Hepatocyte (in vitro differentiated cells): ENCODE measurements at regions not wholly inside any gene's neighbourhood (a gene's known extent, or its start where the extent isn't known, plus 50 kb on each side); places are given as distances from the start of the nearest gene placed in this dataset.

ENCODE experiments used
- DNase-seq: peaks from one replicate; pipeline ENCODE4 v3.0.0-alpha.2; 2016; ENCODE audit warnings: low spot score
- H2AFZ ChIP-seq: fragments of 200-600 bp; sonication (generic); 2 replicates; pipeline ENCODE4 v1.6.0; 2016; ENCODE audit warnings: antibody characterized with exemption, mild to moderate bottlenecking
- H3K27ac ChIP-seq: fragments of 200-600 bp; sonication (generic); 2 replicates; pipeline ENCODE4 v1.5.1; 2016; ENCODE audit warnings: mild to moderate bottlenecking
- H3K27me3 ChIP-seq: fragments of 200-600 bp; sonication (generic); 2 replicates; pipeline ENCODE4 v1.6.1; 2016
- H3K36me3 ChIP-seq: fragments of 200-600 bp; sonication (generic); replicated peaks from 2 replicates; pipeline ENCODE4 v1.5.1; 2016; ENCODE audit warnings: low read depth; ENCODE audit not compliant: insufficient read depth
- H3K4me1 ChIP-seq: fragments of 200-600 bp; sonication (generic); 2 replicates; pipeline ENCODE4 v1.5.1; 2016; ENCODE audit warnings: mild to moderate bottlenecking, moderate library complexity; ENCODE audit not compliant: insufficient read depth
- H3K4me2 ChIP-seq: fragments of 200-600 bp; sonication (generic); 2 replicates; pipeline ENCODE4 v1.6.0; 2016
- H3K4me3 ChIP-seq: fragments of 200-600 bp; sonication (generic); 2 replicates; pipeline ENCODE4 v1.5.1; 2016; ENCODE audit warnings: mild to moderate bottlenecking
- H3K79me2 ChIP-seq: fragments of 200-600 bp; sonication (generic); 2 replicates; pipeline ENCODE4 v1.6.0; 2017; ENCODE audit warnings: mild to moderate bottlenecking
- H3K9me2 ChIP-seq: fragments of 200-600 bp; sonication (generic); replicated peaks from 2 replicates; pipeline ENCODE4 v1.6.0; 2017; ENCODE audit warnings: mild to moderate bottlenecking; ENCODE audit not compliant: insufficient read depth
- H3K9me3 ChIP-seq: fragments of 200-600 bp; sonication (generic); 2 replicates; pipeline ENCODE4 v1.5.1; 2016; ENCODE audit warnings: low read depth, mild to moderate bottlenecking
- H4K20me1 ChIP-seq: fragments of 200-600 bp; sonication (generic); 2 replicates; pipeline ENCODE4 v1.6.0; 2016; ENCODE audit warnings: mild to moderate bottlenecking; ENCODE audit not compliant: insufficient read depth, poor library complexity, severe bottlenecking
- CTCF ChIP-seq: fragments of 200-600 bp; sonication (generic); IDR thresholded peaks from 2 replicates; pipeline ENCODE4 v1.5.1; 2016; ENCODE audit warnings: antibody characterized with exemption, mild to moderate bottlenecking; ENCODE audit not compliant: poor library complexity
- EZH2 ChIP-seq: fragments of 200-600 bp; sonication (generic); IDR thresholded peaks from 2 replicates; pipeline ENCODE4 v1.6.1; 2016; ENCODE audit warnings: antibody characterized with exemption, mild to moderate bottlenecking, borderline replicate concordance
- EZH2phosphoT487 ChIP-seq: fragments of 200-600 bp; sonication (generic); IDR thresholded peaks from one replicate; pipeline ENCODE4 v1.6.1; 2018; ENCODE audit warnings: antibody characterized with exemption, mild to moderate bottlenecking, low read depth, moderate library complexity; ENCODE audit not compliant: unreplicated experiment, severe bottlenecking
- WGBS: methylation state at CpG from one replicate; pipeline ENCODE4 v1.1.6; 2016; ENCODE audit warnings: low lambda C conversion rate; ENCODE audit errors: missing lambda C conversion rate; 5-methylcytosine and 5-hydroxymethylcytosine counted together

- no peaks in the 10 kb centered on the region for H3K79me2 ChIP-seq
- no peak for DNase-seq
- H3K9me3 ChIP-seq = no peaks in the 10 kb centered on the region
- peaks cover 5% of the 10 kb centered on the region for H3K4me1 ChIP-seq
- H4K20me1 ChIP-seq = no peaks in the 10 kb centered on the region
- H3K4me3 ChIP-seq = no peak overlapping the region
- no peak overlapping the region for H3K27ac ChIP-seq
- H3K36me3 ChIP-seq = no peaks in the 10 kb centered on the region
- H3K4me2 ChIP-seq = no peak overlapping the region
- TF ChIP-seq EZH2 (no peak), CTCF (no peak), EZH2phosphoT487 (no peak)
- H3K27me3 ChIP-seq = no peaks in the 10 kb centered on the region
- no peak overlapping the region for H2AFZ ChIP-seq
- no peaks in the 10 kb centered on the region for H3K9me2 ChIP-seq
Observed at GRCh38 chr3:74516019-74516418, 98.4 kb downstream of the CNTN3 start.

DNA sequence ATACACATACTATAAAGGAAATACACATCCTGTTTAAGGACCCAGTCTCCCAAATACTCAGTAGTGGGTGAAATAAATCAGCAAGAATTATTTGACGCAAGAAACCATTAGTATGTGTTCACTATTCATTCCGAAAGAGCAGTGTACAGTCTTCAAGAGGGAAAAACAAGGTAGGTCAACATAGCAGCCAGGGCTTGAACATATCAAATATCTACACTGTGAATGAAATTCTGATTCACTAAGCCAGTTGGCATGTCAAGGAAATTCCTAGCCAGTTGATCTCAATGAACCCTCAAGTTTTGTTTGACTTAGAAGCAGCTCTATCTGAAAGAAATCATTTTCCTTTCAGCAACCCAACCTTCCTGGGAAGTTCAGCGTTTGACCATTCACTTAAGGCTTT, 99.0 kb downstream of the CNTN3 start:
- Histone ChIP-seq H3K4me3 (no peak overlapping the region), H4K20me1 (no peaks in the 10 kb centered on the region), H3K4me1 (peaks cover 5% of the 10 kb centered on the region), H3K9me3 (no peaks in the 10 kb centered on the region), H3K79me2 (no peaks in the 10 kb centered on the region), H3K27me3 (no peaks in the 10 kb centered on the region), H3K9me2 (no peaks in the 10 kb centered on the region), H2AFZ (no peak overlapping the region), H3K4me2 (no peak overlapping the region), H3K27ac (no peak overlapping the region), H3K36me3 (no peaks in the 10 kb centered on the region)
- DNase-seq = no peak
- TF ChIP-seq EZH2 (no peak), CTCF (no peak), EZH2phosphoT487 (no peak)
- 93% methylated on average over 3 of the region's 3 CpGs for WGBS

DNA sequence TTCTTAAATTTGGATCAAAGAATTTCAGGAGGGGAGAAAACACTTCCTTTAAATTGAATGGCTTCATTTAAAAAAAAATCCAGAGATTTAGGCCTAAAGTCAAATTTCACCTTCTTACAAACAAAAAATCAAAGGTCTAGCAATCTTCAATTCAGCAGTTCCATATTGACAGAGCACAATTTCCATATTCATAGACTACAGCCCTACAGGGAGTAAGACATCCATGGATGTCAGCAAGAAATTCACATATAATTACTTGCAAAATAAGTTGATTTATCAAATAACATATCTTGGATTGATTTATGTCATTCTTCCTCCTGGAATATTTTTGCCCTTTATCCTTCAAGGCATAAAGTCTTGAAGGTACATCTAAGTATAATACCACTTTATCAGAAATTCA, 103.4 kb downstream of the CNTN3 start:
- Histone ChIP-seq H3K27me3 (no peaks in the 10 kb centered on the region), H3K4me3 (no peak overlapping the region), H3K4me2 (no peak overlapping the region), H3K4me1 (peaks cover 5% of the 10 kb centered on the region), H3K79me2 (no peaks in the 10 kb centered on the region), H3K36me3 (no peaks in the 10 kb centered on the region), H3K27ac (no peak overlapping the region), H3K9me2 (no peaks in the 10 kb centered on the region), H4K20me1 (no peaks in the 10 kb centered on the region), H3K9me3 (no peaks in the 10 kb centered on the region), H2AFZ (no peak overlapping the region)
- TF ChIP-seq EZH2phosphoT487 = no peak
- no peak for TF ChIP-seq EZH2
- no peak for TF ChIP-seq CTCF
- no peak for DNase-seq

- no peaks in the 10 kb centered on the region for H3K9me3 ChIP-seq
- H2AFZ ChIP-seq = no peak overlapping the region
- no peaks in the 10 kb centered on the region for H4K20me1 ChIP-seq
- no peak for TF ChIP-seq EZH2
- TF ChIP-seq EZH2phosphoT487 = no peak
- TF ChIP-seq CTCF = no peak
- no peaks in the 10 kb centered on the region for H3K9me2 ChIP-seq
- WGBS = 86% methylated on average over 5 of the region's 5 CpGs
- H3K79me2 ChIP-seq = no peaks in the 10 kb centered on the region
- peaks cover 5% of the 10 kb centered on the region for H3K4me1 ChIP-seq
- H3K27me3 ChIP-seq = no peaks in the 10 kb centered on the region
- H3K4me2 ChIP-seq = no peak overlapping the region
- no peaks in the 10 kb centered on the region for H3K36me3 ChIP-seq
- no peak overlapping the region for H3K4me3 ChIP-seq
- DNase-seq = no peak
- H3K27ac ChIP-seq = no peak overlapping the region
Observed at GRCh38 chr3:74510261-74510818, 104.1 kb downstream of the CNTN3 start.
